GM13977 (cell line): ENCODE measurements at regions not wholly inside any gene's neighbourhood (a gene's known extent, or its start where the extent isn't known, plus 50 kb on each side); places are given as distances from the start of the nearest gene placed in this dataset.
"Not testable (repeated sequence)": the region's sequence is repeated elsewhere in the genome, so short reads cannot be mapped to it uniquely, and the experiment has no call there.

Experiments used
- DNase-seq: peaks from one replicate; pipeline ENCODE4 v3.0.0; 2012; ENCODE audit warnings: low spot score
- CTCF ChIP-seq: IDR thresholded peaks from 2 replicates; pipeline ENCODE4 v1.5.1; 2012; ENCODE audit warnings: mild to moderate bottlenecking, control low read depth; ENCODE audit not compliant: insufficient read depth; ENCODE audit errors: extremely low read depth, missing control alignments
- in situ Hi-C: fragments of 300-500 bp; cut with MboI; formaldehyde crosslinking; loops from one replicate; pipeline ENCODE4 v1.12.0; 2022; ENCODE audit warnings: low sequenced_read_pairs, low pct_unique_long_range_greater_than_20kb, mixed read lengths, inconsistent platforms; ENCODE audit not compliant: unreplicated experiment

- DNase-seq, result no peak
- in situ Hi-C loops, result no loop called here
These were observed 1606.7 kb upstream of the AGA start for GRCh38 chr4:179048839-179049453.

GRCh38 chr4:179051206-179051605 lies 1609.0 kb upstream of the AGA start:
- in situ Hi-C loops, result no loop called here
- DNase-seq, result no peak
- no peak for TF ChIP-seq CTCF

More at GRCh38 chr4:179048839-179049453, 1606.7 kb upstream of the AGA start:
- TF ChIP-seq CTCF, result no peak

- DNase-seq, result no peak
- in situ Hi-C loops, result no loop called here
- no peak for TF ChIP-seq CTCF
These were observed 1617.2 kb upstream of the AGA start for GRCh38 chr4:179059396-179059795.

- DNase-seq, in situ Hi-C loops: not testable (repeated sequence)
These were observed 1624.0 kb upstream of the AGA start for GRCh38 chr4:179066254-179066653.

- no peak for DNase-seq
- TF ChIP-seq CTCF, result no peak
- in situ Hi-C loops, result no loop called here
These were observed 1628.9 kb upstream of the AGA start for GRCh38 chr4:179071131-179071530.

- DNase-seq, result no peak
- in situ Hi-C loops, result no loop called here
- no peak for TF ChIP-seq CTCF
These were observed 1634.6 kb upstream of the AGA start for GRCh38 chr4:179076865-179077264.

- DNase-seq, result no peak
- in situ Hi-C loops, result no loop called here
- no peak for TF ChIP-seq CTCF
These were observed 1653.5 kb upstream of the AGA start for GRCh38 chr4:179095585-179096221.
